ENCODE measurements at regions not wholly inside any gene's neighbourhood (a gene's known extent, or its start where the extent isn't known, plus 50 kb on each side); places are given as distances from the start of the nearest gene placed in this dataset.
A peak's percentile ranks its signal among the peaks of the same experiment; 100 is the strongest.
"Not testable (repeated sequence)": the region's sequence is repeated elsewhere in the genome, so short reads cannot be mapped to it uniquely, and the experiment has no call there.

DNA sequence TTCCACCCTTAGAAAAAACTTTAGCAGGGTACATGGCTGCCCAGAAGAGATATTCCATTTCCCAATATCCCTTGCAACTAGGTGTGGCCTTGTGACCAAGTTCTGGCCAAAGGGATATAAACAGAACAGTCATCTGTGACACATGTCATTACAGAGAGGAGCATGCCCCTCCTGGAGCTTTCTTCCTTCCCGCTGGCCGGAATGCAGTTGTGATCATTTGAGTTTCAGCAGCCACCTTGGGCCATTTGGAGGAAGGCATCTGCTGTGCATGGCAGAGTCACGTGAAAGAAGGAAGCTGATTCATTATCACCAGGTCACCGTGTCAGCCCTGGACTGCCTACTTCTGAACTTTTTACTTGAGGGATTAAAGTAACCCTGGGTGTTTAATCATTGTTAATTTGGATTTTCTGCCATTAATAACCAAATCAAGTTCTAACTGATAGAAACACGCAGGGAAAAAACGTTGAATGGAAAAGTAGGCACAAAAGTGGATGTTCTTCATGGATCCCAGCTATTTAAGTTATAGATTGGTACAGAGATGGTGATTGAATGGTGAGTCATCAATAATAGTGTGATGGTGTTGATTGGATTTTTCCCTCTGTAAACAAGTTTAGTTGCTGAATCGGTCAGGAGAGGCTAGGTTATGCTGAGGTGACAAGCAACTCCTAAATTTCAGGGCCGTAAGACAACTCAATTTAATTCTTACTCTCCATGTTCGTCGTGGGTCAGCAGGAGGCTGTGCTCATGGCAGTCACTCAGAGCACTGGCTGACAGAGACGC is 80.7 kb upstream of the CCDC167 start:
- ATAC-seq, result no peak
- Mint-ChIP-seq H3K4me1 (peaks cover 13% of the 10 kb centered on the region), H3K4me3 (no peak overlapping the region), H3K27me3 (no peaks in the 10 kb centered on the region), H3K9me3 (no peaks in the 10 kb centered on the region), H3K36me3 (no peaks in the 10 kb centered on the region), H3K27ac (no peak overlapping the region)

DNA sequence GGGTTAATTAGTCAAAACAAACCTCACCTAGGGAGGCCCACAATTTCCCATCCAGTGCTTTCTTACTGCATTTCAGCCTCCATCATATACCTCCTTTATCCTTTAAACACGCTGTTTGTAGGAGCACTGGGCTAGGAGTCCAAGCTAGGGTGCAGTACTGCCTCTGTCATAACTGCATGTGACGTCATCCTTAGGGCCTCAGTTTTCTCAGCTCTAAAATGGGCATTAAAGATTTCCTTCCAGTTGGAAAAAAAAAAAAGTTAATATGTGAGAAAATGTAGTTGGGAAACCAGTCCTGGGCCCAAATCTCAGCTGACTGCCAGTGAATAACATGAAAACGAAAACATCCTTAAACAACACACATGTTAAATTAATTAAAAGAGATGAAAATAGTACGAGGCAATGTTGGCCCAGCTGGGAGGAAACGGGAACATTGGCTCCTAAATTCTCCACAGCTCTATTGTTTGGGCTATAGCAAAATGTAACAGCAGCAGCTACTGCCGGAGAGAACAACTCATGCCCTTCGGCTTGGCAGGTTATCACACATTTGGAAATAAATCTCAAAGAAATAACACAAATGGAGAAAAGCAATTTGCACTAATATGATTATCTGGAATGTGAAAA is 79.9 kb upstream of the CCDC167 start:
- Mint-ChIP-seq H3K4me1 (peaks cover 13% of the 10 kb centered on the region), H3K4me3 (no peak overlapping the region), H3K36me3 (no peaks in the 10 kb centered on the region), H3K27me3 (no peaks in the 10 kb centered on the region), H3K9me3 (no peaks in the 10 kb centered on the region), H3K27ac (no peak overlapping the region)
- ATAC-seq, result no peak

DNA sequence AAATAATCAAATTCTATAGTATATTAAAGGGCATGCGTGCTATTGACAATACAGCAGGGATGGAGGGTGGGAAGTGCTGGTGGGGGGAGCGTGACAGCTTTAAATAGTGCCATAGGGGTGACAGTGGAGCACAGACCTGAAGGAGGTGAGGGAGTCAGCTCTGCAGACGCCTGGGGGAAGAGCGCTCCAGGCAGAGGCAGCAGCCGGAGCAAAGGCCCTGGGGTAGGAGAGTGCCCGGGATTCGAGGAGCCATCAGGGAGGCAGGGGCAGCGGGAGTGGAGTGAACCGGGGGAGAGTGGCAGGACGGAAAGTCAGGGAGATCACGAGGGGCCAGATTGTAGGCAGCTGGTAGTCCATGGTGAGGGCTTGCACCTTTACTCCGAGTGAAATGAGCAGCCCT is 78.4 kb upstream of the CCDC167 start:
- no peak for ATAC-seq
- Mint-ChIP-seq H3K27ac (no peak overlapping the region), H3K36me3 (no peaks in the 10 kb centered on the region), H3K4me1 (peaks cover 4% of the 10 kb centered on the region), H3K27me3 (no peaks in the 10 kb centered on the region), H3K4me3 (no peak overlapping the region), H3K9me3 (no peaks in the 10 kb centered on the region)

DNA sequence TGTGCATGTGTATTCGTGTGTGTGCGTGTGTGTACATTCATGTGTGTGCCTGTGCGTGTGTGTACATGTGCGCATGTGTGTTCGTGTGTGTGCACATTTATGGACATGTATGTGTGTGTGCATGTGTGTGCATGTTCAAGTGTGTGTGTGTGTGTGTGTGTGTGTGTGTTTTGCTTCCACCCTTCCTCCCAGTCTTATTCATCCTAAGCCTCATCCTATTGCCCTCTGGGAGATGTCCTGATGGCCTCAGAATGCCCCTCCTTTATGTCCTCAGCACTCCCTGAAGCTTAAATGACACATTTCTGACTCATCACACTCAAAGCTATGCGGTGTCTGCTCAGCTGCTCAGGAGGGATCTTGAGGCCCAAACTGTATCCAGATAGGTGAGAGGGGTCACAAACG is 76.6 kb upstream of the CCDC167 start:
- Mint-ChIP-seq H3K27me3 (no peaks in the 10 kb centered on the region), H3K36me3 (no peaks in the 10 kb centered on the region), H3K4me1 (no peaks in the 10 kb centered on the region), H3K4me3 (no peak overlapping the region), H3K9me3 (no peaks in the 10 kb centered on the region), H3K27ac (no peak overlapping the region)
- no peak for ATAC-seq

DNA sequence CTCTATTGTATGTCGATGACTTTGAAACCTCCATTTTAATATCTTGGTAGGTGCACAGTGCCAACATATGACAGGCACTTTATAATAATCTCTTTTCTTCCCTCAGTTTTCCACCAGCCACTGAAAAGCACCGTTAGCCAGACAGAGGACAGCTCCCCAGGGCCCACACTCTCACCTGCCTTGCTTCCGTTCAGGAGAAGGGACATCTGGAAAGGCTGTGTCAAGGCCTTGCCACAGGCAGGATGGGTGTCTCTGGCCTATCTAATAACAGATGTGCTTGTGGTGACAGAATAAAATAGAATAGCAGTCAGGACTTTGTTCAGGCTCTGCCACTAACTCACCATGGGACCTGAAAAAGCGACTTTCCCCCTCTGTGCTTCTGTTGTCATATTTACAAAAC is 75.5 kb upstream of the CCDC167 start:
- Mint-ChIP-seq H3K4me1 (peaks cover 5% of the 10 kb centered on the region), H3K4me3 (no peak overlapping the region), H3K27me3 (no peaks in the 10 kb centered on the region), H3K9me3 (no peaks in the 10 kb centered on the region), H3K36me3 (no peaks in the 10 kb centered on the region), H3K27ac (no peak overlapping the region)
- no peak for ATAC-seq

DNA sequence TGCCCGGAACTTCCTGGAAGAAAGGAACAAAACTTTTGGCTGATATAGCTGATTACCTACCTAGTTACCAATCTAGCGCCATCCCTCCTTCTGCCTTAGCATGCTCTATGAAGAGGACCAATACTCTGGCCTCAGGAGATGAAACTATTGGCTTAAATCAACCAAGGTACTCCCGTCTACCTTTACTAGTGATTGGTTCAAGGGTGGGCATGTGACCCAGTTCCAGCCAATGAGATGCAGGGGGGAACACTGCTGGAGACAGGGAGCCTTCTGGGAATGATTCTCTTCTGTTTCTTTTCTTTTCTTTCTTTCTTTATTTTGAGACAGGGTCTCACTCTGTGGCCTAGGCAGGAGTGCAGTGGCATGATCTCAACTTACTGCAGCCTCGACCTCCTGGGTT is 72.6 kb upstream of the CCDC167 start:
- ATAC-seq, result no peak
- peaks cover 19% of the 10 kb centered on the region for H3K4me1 Mint-ChIP-seq

DNA sequence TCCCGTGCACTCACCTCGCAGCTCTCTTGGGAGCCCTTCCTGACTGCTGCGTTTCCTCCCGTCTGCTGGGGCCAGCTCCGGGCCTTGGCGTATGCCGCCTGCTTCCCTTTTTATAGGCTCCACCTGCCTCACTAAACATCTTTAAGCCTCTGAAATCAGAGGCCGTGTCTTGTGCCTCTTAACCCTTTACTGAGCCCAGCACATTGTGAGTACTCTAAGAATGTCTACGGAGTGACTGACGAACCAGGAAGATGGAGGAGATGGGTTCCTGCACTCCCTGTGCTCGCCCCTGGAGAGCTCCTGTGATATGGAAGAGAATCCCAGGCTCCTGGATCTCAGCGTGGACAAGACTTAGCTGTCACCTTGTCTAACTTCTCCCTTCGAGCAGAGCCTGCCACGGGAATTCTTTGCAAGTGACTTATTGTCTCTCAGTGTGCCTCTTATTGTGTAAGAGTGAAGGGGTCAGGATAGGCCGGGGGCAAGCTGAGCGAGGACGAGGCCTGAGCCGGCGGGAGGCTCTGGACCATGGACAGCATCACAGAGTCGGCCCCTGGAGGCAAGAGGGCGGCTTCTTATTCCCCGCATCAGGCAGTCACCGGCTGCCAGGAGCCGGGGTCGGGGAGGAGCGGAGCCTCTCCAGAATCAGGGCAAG is 70.9 kb upstream of the CCDC167 start:
- peak overlapping the region; percentile 58 for H3K27ac Mint-ChIP-seq

More for the DNA sequence above, 72.6 kb upstream of the CCDC167 start:
- Mint-ChIP-seq H3K27me3 (no peaks in the 10 kb centered on the region), H3K36me3 (no peaks in the 10 kb centered on the region), H3K9me3 (no peaks in the 10 kb centered on the region), H3K4me3 (no peak overlapping the region), H3K27ac (peak overlapping the region; percentile 0)

DNA sequence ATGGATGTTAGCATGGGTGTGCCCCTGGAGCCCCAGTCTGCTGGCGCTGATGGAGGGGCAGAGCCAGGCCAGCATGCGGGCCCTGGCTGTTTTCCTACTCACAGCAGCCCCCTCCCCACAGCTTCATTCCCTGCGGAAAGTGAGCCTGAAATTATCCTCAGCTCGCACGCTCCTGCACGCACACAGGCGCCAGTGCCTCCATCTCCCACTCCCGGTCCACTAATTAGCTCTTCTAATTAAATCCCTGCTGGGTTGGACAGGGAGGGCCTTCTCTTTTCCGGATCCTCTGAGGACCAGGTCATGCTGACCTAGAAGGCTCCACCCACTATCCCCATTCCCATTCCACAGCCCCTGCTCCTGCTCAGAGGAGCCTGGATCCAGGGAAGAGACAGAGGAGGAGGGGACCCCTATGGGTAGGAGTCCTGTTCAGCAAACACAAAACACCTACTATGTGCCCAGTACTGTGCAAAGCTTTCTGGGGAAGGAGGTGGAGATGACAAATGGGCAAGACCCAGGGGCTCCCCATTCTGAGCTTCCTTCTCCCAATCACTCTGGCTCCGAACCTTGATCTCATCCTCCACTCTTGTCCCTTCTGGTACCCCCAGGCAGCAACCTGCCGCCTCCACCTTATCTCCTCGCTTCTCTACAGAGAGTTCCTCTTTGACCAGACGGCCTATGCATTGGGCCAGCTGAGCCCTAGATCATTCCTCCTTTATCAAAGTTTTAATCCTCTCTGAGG is 70.2 kb upstream of the CCDC167 start:
- no peaks in the 10 kb centered on the region for H3K9me3 Mint-ChIP-seq
- peak overlapping the region; percentile 58 for H3K27ac Mint-ChIP-seq
- peaks cover 43% of the 10 kb centered on the region for H3K4me1 Mint-ChIP-seq
- peak overlapping the region; percentile 50 for H3K4me3 Mint-ChIP-seq
- H3K27me3 Mint-ChIP-seq, result no peaks in the 10 kb centered on the region
- no peaks in the 10 kb centered on the region for H3K36me3 Mint-ChIP-seq
- no peak for ATAC-seq

More for the DNA sequence above, 70.9 kb upstream of the CCDC167 start:
- no peaks in the 10 kb centered on the region for H3K27me3 Mint-ChIP-seq
- H3K36me3 Mint-ChIP-seq, result no peaks in the 10 kb centered on the region
- no peak for ATAC-seq
- H3K4me1 Mint-ChIP-seq, result peaks cover 36% of the 10 kb centered on the region
- peak overlapping the region; percentile 50 for H3K4me3 Mint-ChIP-seq
- H3K9me3 Mint-ChIP-seq, result no peaks in the 10 kb centered on the region

DNA sequence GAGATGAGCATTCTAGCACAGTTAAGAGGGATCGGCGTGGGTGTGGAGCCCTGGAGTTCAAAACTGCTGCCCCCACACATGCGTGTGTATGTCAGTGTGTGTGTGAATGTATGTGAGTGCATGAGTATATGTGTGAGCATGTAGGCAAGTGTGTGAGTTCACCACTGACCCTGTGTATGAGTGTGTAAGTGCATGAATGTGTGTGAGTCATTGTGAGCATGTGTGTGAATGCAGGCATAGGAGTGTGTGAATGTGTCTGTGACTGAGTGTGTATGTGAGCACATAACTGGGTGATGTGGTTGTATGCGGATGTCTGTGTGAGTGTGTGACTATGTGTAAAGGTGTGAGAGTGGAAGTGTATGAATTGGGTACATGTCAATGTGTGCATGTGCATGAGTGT is 69.6 kb upstream of the CCDC167 start:
- Mint-ChIP-seq H3K27me3 (no peaks in the 10 kb centered on the region), H3K36me3 (no peaks in the 10 kb centered on the region), H3K4me3 (no peak overlapping the region), H3K27ac (peak overlapping the region; percentile 0), H3K9me3 (no peaks in the 10 kb centered on the region), H3K4me1 (peaks cover 49% of the 10 kb centered on the region)
- no peak for ATAC-seq

DNA sequence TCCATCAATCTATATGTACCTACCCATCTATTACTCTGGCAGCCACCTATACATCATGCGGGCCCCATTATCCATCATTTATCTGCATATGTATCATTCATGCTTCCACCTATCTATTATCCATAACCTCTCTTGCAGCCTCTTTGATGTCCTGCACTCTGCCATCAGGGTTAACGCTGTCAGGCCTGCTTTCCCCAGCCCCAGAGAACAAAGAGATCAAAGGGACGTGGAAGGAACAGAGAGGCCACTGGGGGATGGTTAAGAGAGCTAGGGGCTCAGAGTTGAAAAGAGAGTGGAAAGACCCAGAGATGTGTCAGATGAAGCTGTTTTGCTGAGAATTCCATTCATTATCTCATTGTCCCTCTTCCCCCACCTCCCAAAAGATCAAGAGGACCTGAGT is 67.3 kb upstream of the CCDC167 start:
- H3K27ac Mint-ChIP-seq, result peak overlapping the region; percentile 92
- peak overlapping the region; percentile 12 for H3K4me3 Mint-ChIP-seq
- peaks cover 72% of the 10 kb centered on the region for H3K4me1 Mint-ChIP-seq
- H3K27me3 Mint-ChIP-seq, result no peaks in the 10 kb centered on the region
- H3K36me3 Mint-ChIP-seq, result no peaks in the 10 kb centered on the region
- no peak for ATAC-seq
- H3K9me3 Mint-ChIP-seq, result no peaks in the 10 kb centered on the region

DNA sequence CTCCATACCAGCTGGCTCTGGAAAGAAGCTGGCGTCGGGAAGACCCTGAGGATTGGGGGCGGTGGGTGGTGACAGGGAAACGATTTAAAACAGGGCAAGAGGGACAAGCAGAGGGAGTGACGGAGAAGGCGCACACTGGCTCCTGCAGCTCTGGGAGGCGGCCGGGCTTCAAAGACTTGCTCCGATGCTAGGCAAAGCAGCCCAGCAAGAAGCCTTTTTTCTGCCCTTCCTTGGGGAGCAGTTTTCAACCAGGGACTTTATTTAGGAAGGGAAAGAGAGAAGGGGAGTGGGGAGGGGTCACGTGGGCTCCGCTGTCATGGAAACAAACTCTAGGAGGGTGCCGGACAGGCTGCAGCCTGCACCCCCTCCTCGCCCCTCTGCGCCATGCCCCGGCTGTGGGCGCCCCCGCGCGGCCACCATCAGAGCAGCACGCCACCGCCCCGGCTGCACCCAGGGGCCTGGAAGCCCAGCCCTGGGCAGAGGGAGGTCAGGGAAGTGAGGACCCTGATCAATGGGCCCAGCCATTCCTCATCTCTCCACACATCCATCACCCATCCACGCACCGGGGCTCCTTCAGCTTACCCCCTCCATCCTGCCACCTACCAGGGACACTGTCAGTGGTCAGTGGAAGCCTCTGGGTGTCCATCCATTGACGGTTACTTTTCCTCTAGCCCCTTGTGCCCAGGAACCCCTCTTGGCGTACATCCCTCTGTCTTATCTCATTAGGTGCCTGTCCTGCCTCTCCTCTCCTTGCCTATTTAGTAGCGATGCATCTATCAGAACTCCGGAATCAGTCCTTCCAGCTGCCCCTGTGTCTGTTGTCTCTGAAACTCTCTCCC is 66.6 kb upstream of the CCDC167 start:
- Mint-ChIP-seq H3K9me3 (no peaks in the 10 kb centered on the region), H3K36me3 (no peaks in the 10 kb centered on the region), H3K4me3 (peak overlapping the region; percentile 69), H3K27ac (peak overlapping the region; percentile 92), H3K27me3 (no peaks in the 10 kb centered on the region), H3K4me1 (peaks cover 79% of the 10 kb centered on the region)
- peak; percentile 81 for ATAC-seq

DNA sequence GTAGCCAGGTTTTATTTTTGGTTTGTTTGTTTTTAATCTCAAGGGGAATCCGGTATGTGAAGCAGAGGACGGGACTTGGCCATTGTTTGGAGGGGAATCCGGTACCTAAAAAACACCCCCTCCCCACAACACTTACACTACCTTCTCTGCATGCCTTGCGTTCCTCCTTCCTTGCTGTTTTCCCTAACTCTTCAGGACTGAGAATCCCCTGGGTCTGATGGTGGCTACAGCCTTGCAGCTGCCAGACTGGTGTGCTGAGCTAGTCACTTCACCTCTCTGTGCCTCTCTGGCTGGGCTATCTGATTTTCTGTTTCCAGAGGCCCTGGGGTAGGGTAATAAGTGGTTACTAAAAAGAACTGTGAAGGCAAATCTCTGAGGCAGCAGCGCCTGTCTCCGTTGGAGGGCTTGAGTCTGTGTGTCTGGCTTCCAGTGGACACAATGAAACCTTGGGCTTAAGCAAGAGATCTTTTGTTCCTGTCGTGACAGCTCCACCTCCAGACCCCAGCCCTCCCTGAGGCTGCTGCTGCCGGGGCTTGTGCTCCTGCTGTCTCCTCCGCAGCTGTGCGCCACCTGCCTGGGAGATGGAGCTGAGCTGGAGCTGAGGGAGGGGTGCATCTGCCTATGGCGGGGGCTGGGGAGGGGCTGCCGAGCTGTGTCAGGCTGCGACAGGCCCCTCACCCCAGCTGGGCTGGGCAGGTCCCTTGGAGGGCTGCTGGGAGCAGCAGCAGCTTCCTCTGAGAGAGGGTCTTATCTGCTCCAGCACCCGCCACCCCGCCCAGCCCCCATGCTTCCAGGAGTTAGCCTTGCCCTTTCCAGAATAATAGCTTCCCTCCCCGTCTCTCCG is 65.8 kb upstream of the CCDC167 start:
- no peaks in the 10 kb centered on the region for H3K9me3 Mint-ChIP-seq
- peak overlapping the region; percentile 92 for H3K27ac Mint-ChIP-seq
- peak overlapping the region; percentile 69 for H3K4me3 Mint-ChIP-seq
- ATAC-seq, result no peak
- H3K36me3 Mint-ChIP-seq, result no peaks in the 10 kb centered on the region
- peaks cover 84% of the 10 kb centered on the region for H3K4me1 Mint-ChIP-seq
- H3K27me3 Mint-ChIP-seq, result no peaks in the 10 kb centered on the region

DNA sequence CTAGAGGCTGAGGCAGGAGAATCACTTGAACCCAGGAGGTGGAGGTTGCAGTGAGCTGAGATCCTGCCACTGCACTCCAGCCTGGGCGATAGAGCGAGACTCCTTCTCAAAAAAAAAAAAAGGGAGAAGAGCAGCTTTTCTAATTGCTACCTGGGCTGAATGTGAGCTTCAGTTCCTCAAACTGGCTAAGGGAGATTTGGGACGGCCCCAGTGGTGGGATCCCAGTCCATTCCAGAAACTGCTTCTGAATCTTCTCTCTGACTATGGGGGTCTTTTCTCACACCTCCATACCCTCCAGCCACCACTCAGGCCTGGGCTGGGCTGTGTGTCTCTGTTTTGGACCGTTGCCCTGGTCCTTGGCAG is 63.2 kb upstream of the CCDC167 start:
- peaks cover 100% of the 10 kb centered on the region for H3K4me1 Mint-ChIP-seq
- not testable (repeated sequence) for H3K9me3 Mint-ChIP-seq, H3K27me3 Mint-ChIP-seq, H3K4me3 Mint-ChIP-seq
- H3K27ac Mint-ChIP-seq, result peak overlapping the region; percentile 92
- H3K36me3 Mint-ChIP-seq, result peaks cover 14% of the 10 kb centered on the region
- peak; percentile 3 for ATAC-seq

DNA sequence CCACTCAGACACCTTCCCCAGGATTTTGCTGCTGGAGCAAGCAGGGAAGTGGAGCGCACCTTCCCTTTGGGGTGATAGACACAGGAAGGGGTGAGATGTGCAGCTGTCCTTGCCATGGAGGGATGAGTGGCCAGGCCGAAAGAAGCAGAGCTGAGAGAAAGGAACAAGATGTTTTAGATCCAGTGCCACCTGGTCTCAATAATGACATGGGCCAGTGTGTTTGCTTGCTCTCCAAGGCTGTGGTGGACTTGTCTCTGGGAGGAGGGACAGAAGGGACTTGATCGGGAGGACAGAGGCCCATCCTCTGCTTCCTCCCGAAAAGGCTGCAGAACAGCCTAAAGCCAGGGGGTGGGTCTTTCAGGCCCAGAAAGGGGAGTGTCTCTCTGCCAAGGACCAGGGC is 61.7 kb upstream of the CCDC167 start:
- peak overlapping the region; percentile 92 for H3K27ac Mint-ChIP-seq
- H3K36me3 Mint-ChIP-seq, result peaks cover 17% of the 10 kb centered on the region
- no peak overlapping the region for H3K4me3 Mint-ChIP-seq
- peaks cover 100% of the 10 kb centered on the region for H3K4me1 Mint-ChIP-seq
- no peak for ATAC-seq
- H3K27me3 Mint-ChIP-seq, result no peaks in the 10 kb centered on the region
- H3K9me3 Mint-ChIP-seq, result no peaks in the 10 kb centered on the region
